HG02870 (cell line): ENCODE measurements at regions not wholly inside any gene's neighbourhood (a gene's known extent, or its start where the extent isn't known, plus 50 kb on each side); places are given as distances from the start of the nearest gene placed in this dataset.
A peak's percentile ranks its signal among the peaks of the same experiment; 100 is the strongest.

Experiments used
- ATAC-seq: cut with Tn5 transposase; IDR thresholded peaks from one replicate; pipeline ENCODE4 v1.9.1; 2021; ENCODE audit warnings: mild to moderate bottlenecking, moderate library complexity; ENCODE audit not compliant: unreplicated experiment

- ATAC-seq: no peak
Observed at GRCh38 chr3:83513677-83514076, 1445.1 kb upstream of the CADM2 start.

GRCh38 chr3:83514130-83514914, 1444.5 kb upstream of the CADM2 start:
- ATAC-seq: no peak

GRCh38 chr3:83515123-83515522, 1443.7 kb upstream of the CADM2 start:
- ATAC-seq: no peak

GRCh38 chr3:83523470-83524073, 1435.2 kb upstream of the CADM2 start:
- ATAC-seq: peak; percentile 67

- no peak for ATAC-seq
Observed at GRCh38 chr3:83524901-83525300, 1433.9 kb upstream of the CADM2 start.

- no peak for ATAC-seq
Observed at GRCh38 chr3:83559082-83559481, 1399.7 kb upstream of the CADM2 start.

GRCh38 chr3:83567935-83568334, 1390.9 kb upstream of the CADM2 start:
- ATAC-seq: no peak

- ATAC-seq: no peak
Observed at GRCh38 chr3:83581546-83581945, 1377.2 kb upstream of the CADM2 start.

- no peak for ATAC-seq
Observed at GRCh38 chr3:83601704-83602103, 1357.1 kb upstream of the CADM2 start.

- no peak for ATAC-seq
Observed at GRCh38 chr3:83622526-83622925, 1336.3 kb upstream of the CADM2 start.

- ATAC-seq: no peak
Observed at GRCh38 chr3:83625261-83625660, 1333.5 kb upstream of the CADM2 start.

GRCh38 chr3:83628471-83628870, 1330.3 kb upstream of the CADM2 start:
- ATAC-seq: no peak

GRCh38 chr3:83632526-83632925, 1326.3 kb upstream of the CADM2 start:
- ATAC-seq: no peak

- no peak for ATAC-seq
Observed at GRCh38 chr3:83633758-83634157, 1325.0 kb upstream of the CADM2 start.

GRCh38 chr3:83649692-83650091, 1309.1 kb upstream of the CADM2 start:
- ATAC-seq: no peak

- ATAC-seq: no peak
Observed at GRCh38 chr3:83655083-83655482, 1303.7 kb upstream of the CADM2 start.

- ATAC-seq: no peak
Observed at GRCh38 chr3:83662381-83662960, 1296.3 kb upstream of the CADM2 start.

GRCh38 chr3:83670416-83670815, 1288.4 kb upstream of the CADM2 start:
- no peak for ATAC-seq

GRCh38 chr3:83683937-83684598, 1274.7 kb upstream of the CADM2 start:
- no peak for ATAC-seq

GRCh38 chr3:83706669-83707068, 1252.1 kb upstream of the CADM2 start:
- no peak for ATAC-seq

GRCh38 chr3:83715307-83715706, 1243.5 kb upstream of the CADM2 start:
- no peak for ATAC-seq

- ATAC-seq: no peak
Observed at GRCh38 chr3:83729576-83729975, 1229.2 kb upstream of the CADM2 start.
